Fibroblast of lung (primary cell): ENCODE measurements at regions not wholly inside any gene's neighbourhood (a gene's known extent, or its start where the extent isn't known, plus 50 kb on each side); places are given as distances from the start of the nearest gene placed in this dataset.

Experiments
- CTCF ChIP-seq, 2 donors: IDR thresholded peaks in 1 of 2; conservative IDR thresholded peaks in 1 of 2; 1 replicate in 1 of 2; 2 replicates in 1 of 2; pipeline ENCODE4 v1.5.1; 2011 to 2012; ENCODE audit warnings: low read length in 2 of 2, control low read depth in 1 of 2, inconsistent platforms in 1 of 2, low read depth in 1 of 2, mild to moderate bottlenecking in 1 of 2
- EZH2 ChIP-seq: IDR thresholded peaks from 2 replicates; pipeline ENCODE4 v1.5.1; 2012; ENCODE audit warnings: low read length, control low read depth, mild to moderate bottlenecking; ENCODE audit errors: missing control alignments

GRCh38 chr2:212610872-212611425, 72.3 kb upstream of the ERBB4 start:
- no peak for TF ChIP-seq CTCF (conservative IDR thresholded peaks at IDR 0.05 in 1 of 2, IDR thresholded peaks at IDR 0.05 in 1 of 2; ENCODE audit: low read depth in 1 of 2, low read length in 2 of 2)
- no peak for TF ChIP-seq EZH2
